ENCODE measurements at regions not wholly inside any gene's neighbourhood (a gene's known extent, or its start where the extent isn't known, plus 50 kb on each side); places are given as distances from the start of the nearest gene placed in this dataset.
A peak's percentile ranks its signal among the peaks of the same experiment; 100 is the strongest.

- CTCF ChIA-PET (ENCODE audit: partially characterized antibody): no interaction called here
- FAIRE-seq: no peak
- no peak overlapping the region for H2BK120ac ChIP-seq (replicated peaks; ENCODE audit: low read depth, low read length)
- no peak overlapping the region for H3K27ac ChIP-seq (ENCODE audit: low read depth, low read length)
- no peak overlapping the region for H2AK5ac ChIP-seq (ENCODE audit: low read depth, low read length)
- no peak overlapping the region for H2BK5ac ChIP-seq (ENCODE audit: low read depth, low read length)
- no peak overlapping the region for H3K4me3 ChIP-seq (ENCODE audit: extremely low read depth in 1 of 4, insufficient read depth in 2 of 4, low read depth in 3 of 4, low read length in 4 of 4)
- no peak overlapping the region for H3K18ac ChIP-seq (ENCODE audit: extremely low read depth, low read length)
- no peak overlapping the region for H3K4ac ChIP-seq (replicated peaks; ENCODE audit: insufficient read length, low read depth, low read length)
- DNase-seq (ENCODE audit: low read depth in 1 of 2, low spot score in 2 of 2): no peak
- no peak overlapping the region for H3K23ac ChIP-seq (ENCODE audit: insufficient read length)
- H3K79me2 ChIP-seq (ENCODE audit: control insufficient read depth in 1 of 2, insufficient read depth in 2 of 2, low read length in 2 of 2): no peaks in the 10 kb centered on the region
- WGBS, 2 experiments (ENCODE audit: extremely low coverage in 1 of 2, insufficient coverage in 1 of 2, insufficient read length in 1 of 2, insufficient replicate concordance in 2 of 2, low coverage in 1 of 2, low lambda C conversion rate in 2 of 2, missing lambda C conversion rate in 1 of 2): 60% methylated on average over 1 of the region's 1 CpG; no CpG with 5 or more reads in 1 of the 2 experiments
- H2BK12ac ChIP-seq (ENCODE audit: low read depth, low read length): no peak overlapping the region
- H4K5ac ChIP-seq (ENCODE audit: insufficient read length, low read depth, low read length): no peak overlapping the region
- no peaks in the 10 kb centered on the region for H3K27me3 ChIP-seq (replicated peaks in 1 of 4; ENCODE audit: control insufficient read depth in 3 of 4, extremely low read depth in 1 of 4, insufficient read depth in 3 of 4, low read length in 3 of 4)
- H3K79me1 ChIP-seq (ENCODE audit: low read depth, low read length): no peaks in the 10 kb centered on the region
- no peak overlapping the region for H2BK15ac ChIP-seq (ENCODE audit: low read length)
- TF ChIP-seq POLR2A (IDR thresholded peaks at IDR 0.05; ENCODE audit: control extremely low read depth in 1 of 2, low read depth in 2 of 2, low read length in 2 of 2) (no peak), TBP (IDR thresholded peaks at IDR 0.05; ENCODE audit: low read depth, low read length) (no peak), CBX8 (IDR thresholded peaks at IDR 0.05; ENCODE audit: borderline replicate concordance, low read depth, low read length) (no peak), CHD2 (IDR thresholded peaks at IDR 0.05; ENCODE audit: low read length) (no peak), FOSL1 (IDR thresholded peaks at IDR 0.05; ENCODE audit: insufficient read depth, low read depth, low read length) (no peak), RFX5 (IDR thresholded peaks at IDR 0.05; ENCODE audit: borderline replicate concordance, low read depth, low read length) (no peak), SP2 (IDR thresholded peaks at IDR 0.05; ENCODE audit: low read length) (no peak), PHF8 (conservative IDR thresholded peaks at IDR 0.05; ENCODE audit: low read depth, low read length) (no peak), SIN3A (conservative IDR thresholded peaks at IDR 0.05 in 1 of 2, IDR thresholded peaks at IDR 0.05 in 1 of 2; ENCODE audit: low read depth in 1 of 2, low read length in 2 of 2) (no peak)
- H3K4me2 ChIP-seq (ENCODE audit: insufficient read depth in 1 of 2, low read depth in 2 of 2, low read length in 2 of 2): peak overlapping the region in 1 of 2 experiments; percentile 23; a peak in 1 of 4 replicates
- POLR2A ChIA-PET (ENCODE audit: partially characterized antibody): no interaction called here
- no peaks in the 10 kb centered on the region for H3K9me3 ChIP-seq (ENCODE audit: insufficient read depth in 2 of 2, low read depth in 1 of 2, low read length in 1 of 2)
- no peaks in the 10 kb centered on the region for H3K23me2 ChIP-seq (ENCODE audit: low read depth, low read length)
- H2BK20ac ChIP-seq (ENCODE audit: low read length): no peak overlapping the region
- H3K56ac ChIP-seq (replicated peaks; ENCODE audit: insufficient read length, low read depth, low read length): no peak overlapping the region
- H4K20me1 ChIP-seq (replicated peaks in 1 of 2; ENCODE audit: control insufficient read depth in 1 of 2, insufficient read depth in 2 of 2, low read length in 2 of 2): no peaks in the 10 kb centered on the region
- no peak overlapping the region for H3K14ac ChIP-seq (ENCODE audit: insufficient read length)
- no peak overlapping the region for H4K91ac ChIP-seq (replicated peaks; ENCODE audit: insufficient read length, low read length)
- H3K36me3 ChIP-seq (ENCODE audit: control insufficient read depth in 2 of 4, insufficient read depth in 4 of 4, low read length in 3 of 4): no peaks in the 10 kb centered on the region
- H3K9ac ChIP-seq (replicated peaks in 1 of 4; ENCODE audit: extremely low read depth in 1 of 4, low read depth in 3 of 4, low read length in 3 of 4): no peak overlapping the region
- H3K4me1 ChIP-seq (replicated peaks in 1 of 4; ENCODE audit: control insufficient read depth in 3 of 4, insufficient read depth in 4 of 4, low read length in 3 of 4): peaks cover 0 to 6% (median 4%) of the 10 kb centered on the region in 4 experiments; a peak in 5 of 7 replicates
- no peak overlapping the region for H4K8ac ChIP-seq (ENCODE audit: extremely low read depth, insufficient read depth, low read length)
- peak overlapping the region; percentile 80 for H2AFZ ChIP-seq (ENCODE audit: low read length)
These were observed 404.9 kb upstream of the ALCAM start for GRCh38 chr3:104961851-104962250.
